Gastroesophageal sphincter (tissue), 3 donors: ENCODE measurements at regions not wholly inside any gene's neighbourhood (a gene's known extent, or its start where the extent isn't known, plus 50 kb on each side); places are given as distances from the start of the nearest gene placed in this dataset.

ENCODE experiments used
- CTCF ChIP-seq, 4 experiments: fragments of 200-600 bp in 2 of 4; fragments of 450-650 bp in 2 of 4; sonication (generic) in 1 of 4; IDR thresholded peaks; one replicate each; pipeline ENCODE4 v1.5.1; 2017 to 2019; ENCODE audit warnings: antibody characterized with exemption in 4 of 4, mild to moderate bottlenecking in 2 of 4, moderate library complexity in 2 of 4
- EP300 ChIP-seq: sonication (generic); formaldehyde crosslinking; IDR thresholded peaks from one replicate; pipeline ENCODE4 v1.6.1; 2017; ENCODE audit warnings: antibody characterized with exemption, mild to moderate bottlenecking
- POLR2A ChIP-seq, 2 donors: fragments of 450-650 bp; IDR thresholded peaks; one replicate each; pipeline ENCODE4 v1.6.1; 2017; ENCODE audit warnings: antibody characterized with exemption in 2 of 2, mild to moderate bottlenecking in 2 of 2, moderate library complexity in 1 of 2
- POLR2AphosphoS5 ChIP-seq: sonication (generic); formaldehyde crosslinking; IDR thresholded peaks from one replicate; pipeline ENCODE4 v1.6.1; 2017; ENCODE audit warnings: antibody characterized with exemption

GRCh38 chr6:19395316-19395715 lies 441.9 kb upstream of the ID4 start:
- no peak for TF ChIP-seq CTCF (IDR thresholded peaks at IDR 0.05)
- no peak for TF ChIP-seq POLR2A (IDR thresholded peaks at IDR 0.05)
- TF ChIP-seq POLR2AphosphoS5 = no peak
- no peak for TF ChIP-seq EP300
